ENCODE measurements at regions not wholly inside any gene's neighbourhood (a gene's known extent, or its start where the extent isn't known, plus 50 kb on each side); places are given as distances from the start of the nearest gene placed in this dataset.
"Not testable (repeated sequence)": the region's sequence is repeated elsewhere in the genome, so short reads cannot be mapped to it uniquely, and the experiment has no call there.

GRCh38 chr17:68143425-68143824 lies 104.4 kb upstream of the AMZ2 start:
- H3K27ac ChIP-seq: no peak overlapping the region
- no peak for TF ChIP-seq CTCF (conservative IDR thresholded peaks at IDR 0.05)

- TF ChIP-seq CTCF (conservative IDR thresholded peaks at IDR 0.05): no peak
- no peak overlapping the region for H3K27ac ChIP-seq
Measured at GRCh38 chr17:68145088-68145487, 102.8 kb upstream of the AMZ2 start.

GRCh38 chr17:68148936-68149335 lies 98.9 kb upstream of the AMZ2 start:
- no peak for TF ChIP-seq CTCF (conservative IDR thresholded peaks at IDR 0.05)
- no peak overlapping the region for H3K27ac ChIP-seq

- no peak overlapping the region for H3K27ac ChIP-seq
- TF ChIP-seq CTCF (conservative IDR thresholded peaks at IDR 0.05): no peak
Measured at GRCh38 chr17:68152161-68152571, 95.7 kb upstream of the AMZ2 start.

- no peak for TF ChIP-seq CTCF (conservative IDR thresholded peaks at IDR 0.05)
- no peak overlapping the region for H3K27ac ChIP-seq
Measured at GRCh38 chr17:68155692-68156091, 92.2 kb upstream of the AMZ2 start.

- H3K27ac ChIP-seq: no peak overlapping the region
- no peak for TF ChIP-seq CTCF (conservative IDR thresholded peaks at IDR 0.05)
Measured at GRCh38 chr17:68161644-68162428, 86.0 kb upstream of the AMZ2 start.

GRCh38 chr17:68168273-68169164 lies 79.3 kb upstream of the AMZ2 start:
- not testable (repeated sequence) for H3K27ac ChIP-seq

- not testable (repeated sequence) for H3K27ac ChIP-seq
Measured at GRCh38 chr17:68169165-68169821, 78.5 kb upstream of the AMZ2 start.
